ENCODE measurements at regions not wholly inside any gene's neighbourhood (a gene's known extent, or its start where the extent isn't known, plus 50 kb on each side); places are given as distances from the start of the nearest gene placed in this dataset.

GRCh38 chr1:182249201-182249676, 142.4 kb downstream of the GLUL start (continued):
- TF ChIP-seq ZNF607 (CRISPR knock-in tag; IDR thresholded peaks at IDR 0.05; ENCODE audit: borderline replicate concordance) (no peak), ZNF264 (CRISPR knock-in tag; IDR thresholded peaks at IDR 0.05) (peak; percentile 94), PCBP1 (IDR thresholded peaks at IDR 0.05; ENCODE audit: borderline replicate concordance, low read depth, low read length) (no peak), ZNF326 (CRISPR knock-in tag; IDR thresholded peaks at IDR 0.05; ENCODE audit: borderline replicate concordance) (no peak), BRCA1 (CRISPR knock-in tag; IDR thresholded peaks at IDR 0.05) (0 out of 2 replicates have a peak, but pooled peaks have one; percentile 50), ZFP41 (CRISPR knock-in tag; IDR thresholded peaks at IDR 0.05; ENCODE audit: borderline replicate concordance) (no peak), KDM2A (CRISPR knock-in tag; IDR thresholded peaks at IDR 0.05; ENCODE audit: borderline replicate concordance, low read depth) (0 out of 2 replicates have a peak, but pooled peaks have one; percentile 20), AHR (CRISPR knock-in tag; IDR thresholded peaks at IDR 0.05) (no peak), TARDBP (CRISPR knock-in tag; IDR thresholded peaks at IDR 0.05) (peak; percentile 70; the same call in 1 of the 2 replicates), ZNF446 (CRISPR knock-in tag; IDR thresholded peaks at IDR 0.05) (no peak), ZNF3 (CRISPR knock-in tag; IDR thresholded peaks at IDR 0.05) (peak; percentile 90), RBFOX2 (IDR thresholded peaks at IDR 0.05; ENCODE audit: low read depth, low read length) (no peak), RORA (CRISPR knock-in tag; IDR thresholded peaks at IDR 0.05) (no peak), CSRNP2 (CRISPR knock-in tag; conservative IDR thresholded peaks at IDR 0.05; ENCODE audit: low read depth) (no peak), ZNF549 (CRISPR knock-in tag; IDR thresholded peaks at IDR 0.05) (no peak), FOXK1 (CRISPR knock-in tag; IDR thresholded peaks at IDR 0.05; ENCODE audit: borderline replicate concordance, low read depth) (no peak), ZNF598 (CRISPR knock-in tag; IDR thresholded peaks at IDR 0.05; ENCODE audit: borderline replicate concordance) (no peak), PHF5A (CRISPR knock-in tag; IDR thresholded peaks at IDR 0.05; ENCODE audit: low read depth, unreplicated experiment) (no peak), GATAD1 (CRISPR knock-in tag; IDR thresholded peaks at IDR 0.05) (no peak), FOXC1 (CRISPR knock-in tag; IDR thresholded peaks at IDR 0.05; ENCODE audit: borderline replicate concordance) (0 out of 2 replicates have a peak, but pooled peaks have one; percentile 43), NFYB (CRISPR knock-in tag; IDR thresholded peaks at IDR 0.05) (no peak), NCOA5 (CRISPR knock-in tag; IDR thresholded peaks at IDR 0.05) (no peak), ZNF850 (CRISPR knock-in tag; conservative IDR thresholded peaks at IDR 0.05) (no peak)
- TF ChIP-seq, protein P1, sequence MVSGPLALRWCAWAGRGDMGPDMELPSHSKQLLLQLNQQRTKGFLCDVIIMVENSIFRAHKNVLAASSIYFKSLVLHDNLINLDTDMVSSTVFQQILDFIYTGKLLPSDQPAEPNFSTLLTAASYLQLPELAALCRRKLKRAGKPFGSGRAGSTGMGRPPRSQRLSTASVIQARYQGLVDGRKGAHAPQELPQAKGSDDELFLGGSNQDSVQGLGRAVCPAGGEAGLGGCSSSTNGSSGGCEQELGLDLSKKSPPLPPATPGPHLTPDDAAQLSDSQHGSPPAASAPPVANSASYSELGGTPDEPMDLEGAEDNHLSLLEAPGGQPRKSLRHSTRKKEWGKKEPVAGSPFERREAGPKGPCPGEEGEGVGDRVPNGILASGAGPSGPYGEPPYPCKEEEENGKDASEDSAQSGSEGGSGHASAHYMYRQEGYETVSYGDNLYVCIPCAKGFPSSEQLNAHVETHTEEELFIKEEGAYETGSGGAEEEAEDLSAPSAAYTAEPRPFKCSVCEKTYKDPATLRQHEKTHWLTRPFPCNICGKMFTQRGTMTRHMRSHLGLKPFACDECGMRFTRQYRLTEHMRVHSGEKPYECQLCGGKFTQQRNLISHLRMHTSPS (CRISPR knock-in tag; IDR thresholded peaks at IDR 0.05; ENCODE audit: low read depth), result no peak
- TF ChIP-seq, protein P2, sequence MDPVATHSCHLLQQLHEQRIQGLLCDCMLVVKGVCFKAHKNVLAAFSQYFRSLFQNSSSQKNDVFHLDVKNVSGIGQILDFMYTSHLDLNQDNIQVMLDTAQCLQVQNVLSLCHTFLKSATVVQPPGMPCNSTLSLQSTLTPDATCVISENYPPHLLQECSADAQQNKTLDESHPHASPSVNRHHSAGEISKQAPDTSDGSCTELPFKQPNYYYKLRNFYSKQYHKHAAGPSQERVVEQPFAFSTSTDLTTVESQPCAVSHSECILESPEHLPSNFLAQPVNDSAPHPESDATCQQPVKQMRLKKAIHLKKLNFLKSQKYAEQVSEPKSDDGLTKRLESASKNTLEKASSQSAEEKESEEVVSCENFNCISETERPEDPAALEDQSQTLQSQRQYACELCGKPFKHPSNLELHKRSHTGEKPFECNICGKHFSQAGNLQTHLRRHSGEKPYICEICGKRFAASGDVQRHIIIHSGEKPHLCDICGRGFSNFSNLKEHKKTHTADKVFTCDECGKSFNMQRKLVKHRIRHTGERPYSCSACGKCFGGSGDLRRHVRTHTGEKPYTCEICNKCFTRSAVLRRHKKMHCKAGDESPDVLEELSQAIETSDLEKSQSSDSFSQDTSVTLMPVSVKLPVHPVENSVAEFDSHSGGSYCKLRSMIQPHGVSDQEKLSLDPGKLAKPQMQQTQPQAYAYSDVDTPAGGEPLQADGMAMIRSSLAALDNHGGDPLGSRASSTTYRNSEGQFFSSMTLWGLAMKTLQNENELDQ (CRISPR knock-in tag; IDR thresholded peaks at IDR 0.05; ENCODE audit: borderline replicate concordance), result no peak
- TF ChIP-seq, protein P3, sequence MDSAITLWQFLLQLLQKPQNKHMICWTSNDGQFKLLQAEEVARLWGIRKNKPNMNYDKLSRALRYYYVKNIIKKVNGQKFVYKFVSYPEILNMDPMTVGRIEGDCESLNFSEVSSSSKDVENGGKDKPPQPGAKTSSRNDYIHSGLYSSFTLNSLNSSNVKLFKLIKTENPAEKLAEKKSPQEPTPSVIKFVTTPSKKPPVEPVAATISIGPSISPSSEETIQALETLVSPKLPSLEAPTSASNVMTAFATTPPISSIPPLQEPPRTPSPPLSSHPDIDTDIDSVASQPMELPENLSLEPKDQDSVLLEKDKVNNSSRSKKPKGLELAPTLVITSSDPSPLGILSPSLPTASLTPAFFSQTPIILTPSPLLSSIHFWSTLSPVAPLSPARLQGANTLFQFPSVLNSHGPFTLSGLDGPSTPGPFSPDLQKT (CRISPR knock-in tag; IDR thresholded peaks at IDR 0.05; ENCODE audit: borderline replicate concordance), result no peak
